Fibroblast of lung (primary cell): ENCODE measurements at regions not wholly inside any gene's neighbourhood (a gene's known extent, or its start where the extent isn't known, plus 50 kb on each side); places are given as distances from the start of the nearest gene placed in this dataset.

Source experiments
- DNase-seq, 2 donors: peaks; one replicate each; pipeline versions ENCODE4 v3.0.0 to v3.0.0-alpha.2; 2010; ENCODE audit warnings: low read depth in 2 of 2
- H2AFZ ChIP-seq: 2 replicates; pipeline ENCODE4 v1.5.1; 2012; ENCODE audit warnings: low read length, control low read depth, inconsistent platforms
- H3K27ac ChIP-seq: 2 replicates; pipeline ENCODE4 v1.5.1; 2011; ENCODE audit warnings: low read length, control low read depth; ENCODE audit not compliant: insufficient read depth
- H3K27me3 ChIP-seq: 2 replicates; pipeline ENCODE4 v1.5.1; 2011; ENCODE audit warnings: mild to moderate bottlenecking, low read length; ENCODE audit not compliant: control insufficient read depth, insufficient read depth
- H3K36me3 ChIP-seq: 2 replicates; pipeline ENCODE4 v1.5.1; 2011; ENCODE audit warnings: low read length; ENCODE audit not compliant: control insufficient read depth, insufficient read depth
- H3K4me1 ChIP-seq: 2 replicates; pipeline ENCODE4 v1.5.1; 2011; ENCODE audit warnings: low read length; ENCODE audit not compliant: control insufficient read depth, insufficient read depth; ENCODE audit errors: extremely low read depth
- H3K4me2 ChIP-seq: 2 replicates; pipeline ENCODE4 v1.5.1; 2011; ENCODE audit warnings: low read length, control low read depth; ENCODE audit not compliant: insufficient read depth; ENCODE audit errors: extremely low read depth
- H3K4me3 ChIP-seq, 4 experiments: fragments of 200-600 bp in 1 of 4; sonication (generic) in 1 of 4; replicated peaks in 1 of 4; 2 replicates each; pipeline ENCODE4 v1.5.1; 2011 to 2016; ENCODE audit warnings: low read length in 4 of 4, low read depth in 3 of 4, mild to moderate bottlenecking in 3 of 4, control low read depth in 2 of 4, inconsistent platforms in 1 of 4, mixed read lengths in 1 of 4; ENCODE audit not compliant: insufficient read depth in 1 of 4; ENCODE audit errors: control extremely low read depth in 1 of 4
- H3K79me2 ChIP-seq: 2 replicates; pipeline ENCODE4 v1.5.1; 2012; ENCODE audit warnings: mild to moderate bottlenecking, low read length, inconsistent platforms; ENCODE audit not compliant: control insufficient read depth, insufficient read depth
- H3K9ac ChIP-seq: 2 replicates; pipeline ENCODE4 v1.5.1; 2011; ENCODE audit warnings: mild to moderate bottlenecking, low read length, control low read depth; ENCODE audit not compliant: insufficient read depth
- H3K9me3 ChIP-seq: 2 replicates; pipeline ENCODE4 v1.5.1; 2012; ENCODE audit warnings: low read depth, low read length; ENCODE audit not compliant: control insufficient read depth, insufficient read depth
- H4K20me1 ChIP-seq: 2 replicates; pipeline ENCODE4 v1.5.1; 2011; ENCODE audit warnings: low read length; ENCODE audit not compliant: control insufficient read depth, insufficient read depth; ENCODE audit errors: extremely low read depth
- EZH2 ChIP-seq: IDR thresholded peaks from 2 replicates; pipeline ENCODE4 v1.5.1; 2012; ENCODE audit warnings: low read length, control low read depth, mild to moderate bottlenecking; ENCODE audit errors: missing control alignments
- TF ChIP-seq, protein P1 (sequence below), 2 donors: IDR thresholded peaks in 1 of 2; conservative IDR thresholded peaks in 1 of 2; 1 replicate in 1 of 2; 2 replicates in 1 of 2; pipeline ENCODE4 v1.5.1; 2011 to 2012; ENCODE audit warnings: low read length in 2 of 2, control low read depth in 1 of 2, inconsistent platforms in 1 of 2, low read depth in 1 of 2, mild to moderate bottlenecking in 1 of 2

DNA sequence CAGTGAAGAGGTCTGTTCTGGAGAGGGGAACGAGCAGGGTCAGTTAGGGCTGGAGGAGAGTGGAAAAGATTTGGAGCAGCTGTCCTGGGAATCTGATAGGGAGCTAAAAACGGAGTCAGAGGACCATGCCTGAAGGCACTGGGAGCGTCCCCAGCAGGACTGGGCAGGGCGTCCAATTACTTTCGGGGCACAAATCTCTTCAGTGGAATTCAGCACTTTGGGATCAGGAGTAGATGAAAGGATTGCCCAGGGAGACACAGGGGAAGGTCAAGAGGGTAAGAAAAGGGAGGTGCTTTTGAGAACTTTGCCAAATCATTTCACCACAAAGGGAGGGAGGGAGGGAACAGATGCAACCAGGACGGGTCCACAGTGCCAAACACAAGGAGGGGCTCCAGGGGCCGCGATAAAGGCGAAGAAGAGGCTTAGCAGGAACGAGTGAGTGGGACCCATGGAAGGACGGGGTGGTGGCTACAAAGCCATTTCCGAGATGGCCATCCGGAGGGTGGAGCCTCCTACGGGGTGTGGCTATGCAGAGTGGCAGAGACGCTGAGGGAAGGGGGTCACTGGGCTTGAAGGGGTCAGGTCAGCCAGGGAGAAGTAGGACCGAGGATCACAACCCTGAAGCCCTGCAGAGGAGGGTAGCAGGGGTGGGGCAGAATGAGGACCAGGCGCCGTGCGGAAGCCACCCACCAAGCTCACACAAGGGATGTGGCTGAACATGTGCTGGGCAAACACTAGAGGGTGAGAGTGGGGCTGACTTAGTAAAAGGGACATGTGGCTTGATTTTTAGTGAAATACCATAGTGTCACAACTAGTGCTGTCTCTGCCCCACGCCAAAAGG is 180.0 kb upstream of the RREB1 start:
- DNase-seq: peak in 1 of 2 donors; percentile 40

DNA sequence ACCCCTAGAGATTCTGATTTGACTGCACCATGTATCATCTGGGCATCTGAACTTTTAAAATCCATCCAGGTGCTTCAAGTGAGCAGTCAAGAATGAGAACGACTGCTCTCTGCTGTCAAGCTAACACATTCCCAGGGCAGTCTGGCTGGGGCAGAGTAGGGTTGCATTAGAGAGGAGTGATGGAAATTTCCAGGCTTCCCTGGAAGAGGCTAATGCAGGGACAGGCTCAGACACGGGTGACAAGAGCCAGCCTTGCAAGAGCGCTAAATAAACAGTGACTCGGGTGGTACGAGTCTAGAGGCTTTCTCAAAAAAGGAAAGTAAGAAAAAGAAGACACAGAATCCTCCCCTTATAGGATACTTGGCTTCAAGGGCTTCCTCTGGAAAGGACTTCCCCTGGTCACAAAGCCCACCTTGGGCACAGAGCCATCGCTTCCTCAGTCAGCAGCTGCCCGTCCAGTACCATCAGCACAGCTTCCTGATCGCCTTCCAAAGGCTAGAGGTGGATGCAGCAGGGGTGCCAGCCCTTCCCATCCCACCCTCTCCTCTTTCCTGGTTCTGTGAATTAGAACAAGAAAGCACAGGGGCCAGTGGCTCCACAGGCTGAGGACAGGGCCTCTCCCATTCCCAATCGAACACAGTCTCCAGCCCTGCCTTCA is 177.4 kb upstream of the RREB1 start:
- Histone ChIP-seq H3K4me3 (no peak overlapping the region), H3K36me3 (no peaks in the 10 kb centered on the region), H4K20me1 (no peaks in the 10 kb centered on the region), H3K9ac (no peak overlapping the region), H3K9me3 (no peaks in the 10 kb centered on the region), H3K79me2 (no peaks in the 10 kb centered on the region), H3K27me3 (no peaks in the 10 kb centered on the region), H3K27ac (no peak overlapping the region), H2AFZ (no peak overlapping the region), H3K4me2 (no peak overlapping the region), H3K4me1 (no peaks in the 10 kb centered on the region)
- no peak for DNase-seq
- TF ChIP-seq, protein P1, sequence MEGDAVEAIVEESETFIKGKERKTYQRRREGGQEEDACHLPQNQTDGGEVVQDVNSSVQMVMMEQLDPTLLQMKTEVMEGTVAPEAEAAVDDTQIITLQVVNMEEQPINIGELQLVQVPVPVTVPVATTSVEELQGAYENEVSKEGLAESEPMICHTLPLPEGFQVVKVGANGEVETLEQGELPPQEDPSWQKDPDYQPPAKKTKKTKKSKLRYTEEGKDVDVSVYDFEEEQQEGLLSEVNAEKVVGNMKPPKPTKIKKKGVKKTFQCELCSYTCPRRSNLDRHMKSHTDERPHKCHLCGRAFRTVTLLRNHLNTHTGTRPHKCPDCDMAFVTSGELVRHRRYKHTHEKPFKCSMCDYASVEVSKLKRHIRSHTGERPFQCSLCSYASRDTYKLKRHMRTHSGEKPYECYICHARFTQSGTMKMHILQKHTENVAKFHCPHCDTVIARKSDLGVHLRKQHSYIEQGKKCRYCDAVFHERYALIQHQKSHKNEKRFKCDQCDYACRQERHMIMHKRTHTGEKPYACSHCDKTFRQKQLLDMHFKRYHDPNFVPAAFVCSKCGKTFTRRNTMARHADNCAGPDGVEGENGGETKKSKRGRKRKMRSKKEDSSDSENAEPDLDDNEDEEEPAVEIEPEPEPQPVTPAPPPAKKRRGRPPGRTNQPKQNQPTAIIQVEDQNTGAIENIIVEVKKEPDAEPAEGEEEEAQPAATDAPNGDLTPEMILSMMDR (conservative IDR thresholded peaks at IDR 0.05 in 1 of 2, IDR thresholded peaks at IDR 0.05 in 1 of 2; ENCODE audit: low read depth in 1 of 2, low read length in 2 of 2): no peak
- TF ChIP-seq EZH2: no peak

More for the DNA sequence above, 180.0 kb upstream of the RREB1 start:
- Histone ChIP-seq H2AFZ (peak overlapping the region; percentile 33), H3K27ac (no peak overlapping the region), H3K27me3 (no peaks in the 10 kb centered on the region), H3K79me2 (no peaks in the 10 kb centered on the region), H4K20me1 (no peaks in the 10 kb centered on the region), H3K9me3 (no peaks in the 10 kb centered on the region), H3K9ac (no peak overlapping the region), H3K36me3 (no peaks in the 10 kb centered on the region), H3K4me1 (no peaks in the 10 kb centered on the region), H3K4me2 (peak overlapping the region; percentile 20), H3K4me3 (peak overlapping the region in 1 of 4 experiments; percentile 37)
- TF ChIP-seq, protein P1 (conservative IDR thresholded peaks at IDR 0.05 in 1 of 2, IDR thresholded peaks at IDR 0.05 in 1 of 2; ENCODE audit: low read depth in 1 of 2, low read length in 2 of 2): peak in 1 of 2 donors; percentile 2
- TF ChIP-seq EZH2: no peak
